T-helper 1 cell (primary cell): ENCODE measurements at regions not wholly inside any gene's neighbourhood (a gene's known extent, or its start where the extent isn't known, plus 50 kb on each side); places are given as distances from the start of the nearest gene placed in this dataset.

Experiments
- DNase-seq, 5 donors: peaks; one replicate each; pipeline ENCODE4 v3.0.0-alpha.2; 2012 to 2020

DNA sequence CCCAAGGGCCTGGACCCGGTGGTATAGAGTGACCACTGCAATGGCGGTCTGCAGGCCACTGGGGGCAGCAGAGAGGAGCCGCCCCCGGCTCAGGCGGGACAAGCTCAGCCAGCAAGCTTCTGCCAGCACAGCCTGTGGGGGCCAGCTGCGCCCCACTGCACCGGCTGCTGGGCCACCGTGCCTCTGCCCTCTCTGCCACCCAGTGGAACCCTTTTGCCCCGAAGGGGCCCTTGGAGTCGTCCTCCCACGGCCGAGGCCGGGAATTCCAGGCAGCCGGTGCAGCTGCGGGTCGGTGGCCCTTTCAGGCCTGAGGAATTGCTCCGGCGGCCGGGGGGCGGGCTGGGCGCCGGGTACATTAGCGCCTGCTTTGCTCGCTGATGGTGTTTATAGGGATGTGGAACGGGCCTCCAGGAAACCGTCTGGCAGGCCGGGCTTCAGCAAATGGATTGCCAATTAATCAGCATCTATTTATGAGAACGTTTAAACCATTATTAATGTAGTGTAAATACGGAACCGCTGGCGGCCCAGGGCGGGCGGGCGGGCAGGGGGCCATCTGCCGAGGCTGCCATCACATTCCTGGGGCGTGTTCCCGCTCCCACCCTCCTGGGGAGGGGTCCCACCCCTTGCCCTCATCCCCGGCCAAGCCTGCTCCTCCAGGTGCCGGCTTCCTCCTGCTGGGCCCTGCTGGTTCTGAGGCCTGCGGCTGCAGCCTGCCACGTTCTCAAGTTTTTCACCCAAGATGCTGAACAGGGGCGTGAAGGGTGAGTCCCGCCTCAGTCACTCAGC is 127.4 kb downstream of the BARX1 start:
- peak in 2 of 5 donors; percentile 13 to 18 for DNase-seq

DNA sequence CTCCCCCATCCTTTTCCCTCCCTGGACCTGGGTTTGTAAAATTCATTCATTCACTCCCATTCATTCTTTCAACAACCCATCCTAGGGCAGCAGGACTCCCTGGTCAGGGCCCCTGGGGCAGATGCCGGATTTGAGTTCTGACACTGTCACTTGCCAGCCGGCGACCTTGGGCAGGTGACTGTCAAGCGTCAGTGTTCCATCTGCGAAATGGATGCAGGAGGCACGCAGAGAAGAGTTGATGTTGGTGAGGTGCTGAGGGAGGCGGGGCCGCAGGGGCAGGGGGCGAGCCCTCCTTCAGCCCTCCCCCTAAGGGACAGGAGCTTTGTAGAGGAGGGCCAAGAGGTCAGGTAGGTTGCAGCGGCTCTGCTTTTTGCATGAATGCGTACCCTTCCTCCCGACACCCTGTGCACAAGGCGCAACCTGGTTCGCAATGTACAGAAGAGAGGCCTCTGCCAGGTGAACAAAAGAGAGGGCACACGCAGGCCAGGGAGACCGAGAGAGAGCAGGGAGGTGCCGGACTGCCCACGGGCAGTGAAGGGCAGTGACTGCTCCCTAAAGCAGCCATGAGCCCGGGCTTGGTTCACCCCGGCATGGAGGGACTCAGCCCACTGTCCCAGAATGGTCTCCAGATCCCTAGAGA is 128.1 kb downstream of the BARX1 start:
- DNase-seq = no peak

DNA sequence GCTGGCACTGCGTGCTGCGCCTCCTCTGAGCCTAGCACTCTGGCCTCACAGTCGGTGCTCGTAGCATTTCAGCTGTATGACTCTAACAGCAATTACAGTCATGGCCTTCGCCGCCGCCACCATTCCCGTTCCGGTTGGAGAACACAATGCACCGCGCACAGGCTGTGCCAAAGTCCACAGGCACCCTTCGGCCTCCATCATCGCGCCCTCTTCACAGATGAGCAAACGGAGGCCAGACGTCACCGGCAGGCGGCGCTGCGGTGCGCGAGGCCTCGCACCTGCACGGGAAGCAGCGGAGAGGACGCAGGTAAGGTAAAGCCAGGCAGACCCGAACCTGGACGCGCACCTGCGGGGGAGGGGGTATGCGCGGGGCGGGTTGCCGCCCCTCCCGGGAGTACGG is 128.9 kb downstream of the BARX1 start:
- DNase-seq = peak in 3 of 5 donors; percentile 20 to 37 (median 34)

DNA sequence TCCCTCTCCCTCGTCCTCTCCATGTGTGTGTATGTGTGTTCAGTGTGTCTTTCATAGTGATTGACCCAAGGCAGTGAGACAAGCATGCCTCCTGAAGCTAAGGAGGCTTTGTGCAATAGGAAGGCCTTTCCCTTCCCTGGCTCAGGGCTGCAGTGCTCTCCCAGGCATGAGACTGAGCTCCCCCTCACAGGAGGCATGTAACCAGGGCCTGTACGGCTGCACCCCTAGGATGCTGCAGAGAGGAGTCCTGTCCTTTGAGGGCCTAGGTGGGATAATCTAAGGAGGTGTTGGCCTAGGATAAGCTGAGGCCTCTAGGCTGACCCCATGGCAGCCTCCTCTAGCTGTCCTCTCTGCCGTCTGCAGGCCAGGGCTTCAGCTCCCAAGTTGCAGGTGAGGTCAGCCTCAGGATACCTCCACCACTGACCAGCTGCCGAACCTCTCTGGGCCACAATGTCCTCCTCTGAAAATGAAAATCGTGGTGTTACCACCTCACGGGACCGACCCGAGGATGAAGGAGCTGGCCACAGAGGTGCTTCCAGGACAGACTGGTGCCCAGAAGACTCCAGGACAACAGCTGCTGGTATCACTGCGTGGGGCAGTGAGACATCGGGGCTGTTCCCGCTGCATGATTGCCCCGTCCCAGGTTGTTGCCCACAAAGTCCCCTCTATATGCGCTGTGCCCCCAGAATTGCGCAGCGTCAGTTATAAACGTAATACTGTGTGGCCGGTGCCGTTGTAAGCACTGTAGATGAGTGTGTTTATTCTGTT is 129.6 kb downstream of the BARX1 start:
- no peak for DNase-seq

DNA sequence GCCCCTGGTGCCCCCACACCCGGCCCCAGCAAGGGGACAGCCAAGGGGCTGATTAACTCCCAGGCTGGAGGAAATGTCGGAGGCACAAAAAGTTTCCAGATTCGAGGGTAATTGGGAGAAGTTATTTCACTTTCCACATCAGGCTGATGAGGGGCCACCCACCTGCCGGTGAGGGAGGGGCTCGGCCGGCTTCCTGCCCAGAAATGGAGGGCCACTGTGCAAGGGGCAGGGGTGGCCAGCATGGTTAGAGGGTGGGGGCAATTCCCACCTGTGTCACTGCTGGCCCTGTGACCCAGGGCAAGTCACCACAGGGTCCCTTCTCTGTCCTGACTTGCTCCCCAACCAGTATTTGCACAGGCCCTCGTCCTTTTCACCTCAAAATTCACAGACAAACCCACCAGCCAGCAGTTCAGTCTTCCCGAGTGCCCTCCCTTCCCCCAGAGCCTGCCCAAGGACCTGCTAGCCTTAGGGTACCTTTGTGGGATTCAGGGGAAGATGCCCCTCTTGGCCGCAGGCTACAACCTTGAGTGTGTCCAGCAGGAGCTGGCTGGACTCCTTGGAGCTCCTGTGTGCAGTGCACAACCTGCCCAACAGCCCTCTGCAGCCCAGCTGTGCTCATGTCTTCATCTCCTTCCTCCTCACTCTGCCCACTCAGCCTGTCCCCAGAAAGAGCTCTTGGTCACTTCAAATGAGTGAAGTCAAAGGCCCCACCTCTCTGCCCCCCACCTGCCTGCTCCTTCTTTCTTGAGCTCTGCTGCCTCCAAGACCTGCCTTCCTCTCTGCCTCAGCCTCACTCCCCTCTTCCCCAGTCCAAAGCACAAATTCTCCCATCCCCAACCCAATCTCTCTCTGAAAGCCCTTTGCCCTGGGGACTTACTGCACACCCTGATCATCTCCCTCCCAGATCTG is 130.5 kb downstream of the BARX1 start:
- no peak for DNase-seq

DNA sequence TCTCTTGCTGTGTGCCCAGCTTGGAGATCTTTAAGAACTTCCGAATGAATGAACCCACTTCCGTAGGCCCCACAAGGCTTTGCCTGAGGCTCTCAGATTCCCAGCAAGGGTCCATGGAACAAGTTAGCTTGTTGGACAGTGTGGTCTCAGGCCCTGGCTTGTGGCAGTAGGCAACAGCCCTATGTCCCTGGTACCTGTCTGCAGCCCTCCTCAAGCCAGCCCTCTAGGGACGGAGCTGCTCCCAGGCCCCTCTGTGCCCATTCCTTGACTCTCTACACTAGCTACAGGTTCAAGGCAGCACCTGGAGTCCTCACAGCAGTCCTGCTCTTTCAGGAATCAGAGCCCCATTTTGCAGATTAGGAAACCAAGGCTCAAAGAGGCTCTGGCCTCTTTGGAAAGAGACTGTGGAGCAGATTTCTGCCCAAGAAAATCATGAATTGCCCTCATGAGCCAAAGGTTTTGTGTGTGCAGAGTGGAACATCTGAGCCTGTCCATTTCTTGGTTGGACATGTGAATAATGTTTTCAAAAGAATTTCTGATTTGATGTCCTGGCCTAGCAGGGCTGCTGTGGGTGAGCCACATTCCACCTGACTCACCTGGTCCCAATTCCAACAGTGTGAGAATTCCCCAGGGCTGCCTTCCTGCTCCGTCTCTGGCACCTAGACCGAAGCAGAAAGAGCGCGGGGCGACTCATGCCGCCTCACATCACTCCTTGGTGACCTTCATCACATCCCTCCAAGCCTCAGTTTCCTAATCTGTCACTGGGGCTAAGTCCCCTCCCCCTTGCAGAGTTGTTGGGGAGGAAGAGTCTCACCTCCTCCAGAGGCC is 131.7 kb downstream of the BARX1 start:
- DNase-seq = no peak

DNA sequence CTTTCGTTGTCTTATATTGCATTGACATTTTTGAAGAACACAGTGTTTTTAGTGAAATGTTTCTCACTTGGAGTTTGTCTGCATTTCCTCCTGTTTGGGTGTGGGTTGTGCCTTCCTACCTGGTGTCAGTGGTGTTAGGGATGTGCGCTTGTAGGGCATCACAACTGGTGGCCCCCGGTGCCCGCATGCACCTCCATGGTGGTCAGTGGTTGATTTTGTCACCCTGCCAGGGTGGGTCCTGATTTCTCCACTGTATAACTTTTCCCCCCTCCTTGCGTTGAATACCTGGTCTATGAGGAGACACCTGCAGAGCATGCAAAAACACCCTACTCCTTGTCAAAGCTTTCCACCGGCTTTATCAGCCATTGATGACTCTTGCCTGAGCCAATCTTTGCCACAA is 132.9 kb downstream of the BARX1 start:
- DNase-seq = no peak

DNA sequence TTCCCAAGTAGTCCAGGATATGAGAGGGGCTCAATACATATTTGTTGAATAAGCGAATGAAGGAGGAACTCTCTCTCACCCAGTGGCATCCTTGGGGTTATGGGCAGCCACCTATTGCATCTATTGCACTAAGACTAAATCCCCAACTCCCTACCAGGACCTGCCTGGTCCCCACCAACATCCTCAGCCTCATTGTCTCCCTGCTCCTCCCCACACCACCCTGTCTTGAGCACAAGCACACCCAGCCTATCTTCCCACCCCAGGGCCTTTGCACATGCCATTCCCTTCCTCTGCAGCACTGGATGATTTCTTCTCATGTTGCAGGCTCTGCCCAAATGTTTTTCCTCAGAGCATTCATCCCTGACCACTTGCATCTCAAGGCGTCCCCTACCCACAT is 133.8 kb downstream of the BARX1 start:
- no peak for DNase-seq

DNA sequence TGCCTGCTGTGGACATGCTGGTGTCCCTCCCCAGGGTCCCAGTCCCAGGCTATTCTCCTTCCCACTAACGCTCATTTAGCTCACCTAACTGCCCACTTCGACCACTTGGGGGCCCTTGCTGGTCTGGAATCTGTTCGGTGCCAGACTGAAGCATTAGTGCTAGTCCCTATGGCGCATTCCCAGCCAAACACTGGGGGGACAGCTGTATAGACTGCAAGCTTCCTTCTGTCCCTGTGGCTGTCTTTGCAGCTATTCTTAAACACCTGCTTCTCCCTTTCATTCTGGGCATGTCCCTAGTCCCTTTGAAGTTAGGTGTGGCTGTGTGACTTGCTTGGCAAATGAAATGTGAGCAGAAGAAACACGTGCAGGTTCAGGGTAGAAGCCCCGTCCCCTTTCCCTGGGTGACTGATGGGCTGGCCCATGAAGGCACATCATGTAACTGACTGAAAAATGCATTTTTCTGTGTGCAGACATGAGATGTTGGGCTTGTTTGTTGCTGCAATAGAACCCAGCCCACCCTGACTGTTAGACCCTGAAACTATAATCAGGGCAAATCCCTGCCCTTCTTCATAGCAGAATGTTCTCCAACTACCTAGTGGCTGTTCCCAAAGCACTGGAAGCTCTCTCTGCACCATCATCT is 134.4 kb downstream of the BARX1 start:
- no peak for DNase-seq

DNA sequence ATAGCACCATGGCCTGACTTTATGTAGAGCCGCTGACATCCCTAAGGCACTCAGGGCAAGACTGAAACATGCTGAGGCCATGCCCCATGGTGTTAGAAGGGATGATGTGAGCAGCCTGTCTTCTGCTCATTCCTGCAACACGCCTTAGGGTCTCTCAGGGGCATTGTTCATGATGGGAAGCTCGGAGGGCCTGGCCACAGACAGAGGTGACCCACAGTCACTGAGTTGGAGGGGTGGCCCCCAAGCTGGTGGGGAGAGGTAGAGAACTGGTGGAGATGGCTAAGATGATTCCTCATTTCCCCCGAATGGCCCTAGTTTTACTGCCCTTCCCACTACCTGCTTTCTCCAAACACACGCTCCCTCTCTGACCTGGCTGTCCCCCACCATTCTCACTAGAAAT is 135.2 kb downstream of the BARX1 start:
- no peak for DNase-seq

DNA sequence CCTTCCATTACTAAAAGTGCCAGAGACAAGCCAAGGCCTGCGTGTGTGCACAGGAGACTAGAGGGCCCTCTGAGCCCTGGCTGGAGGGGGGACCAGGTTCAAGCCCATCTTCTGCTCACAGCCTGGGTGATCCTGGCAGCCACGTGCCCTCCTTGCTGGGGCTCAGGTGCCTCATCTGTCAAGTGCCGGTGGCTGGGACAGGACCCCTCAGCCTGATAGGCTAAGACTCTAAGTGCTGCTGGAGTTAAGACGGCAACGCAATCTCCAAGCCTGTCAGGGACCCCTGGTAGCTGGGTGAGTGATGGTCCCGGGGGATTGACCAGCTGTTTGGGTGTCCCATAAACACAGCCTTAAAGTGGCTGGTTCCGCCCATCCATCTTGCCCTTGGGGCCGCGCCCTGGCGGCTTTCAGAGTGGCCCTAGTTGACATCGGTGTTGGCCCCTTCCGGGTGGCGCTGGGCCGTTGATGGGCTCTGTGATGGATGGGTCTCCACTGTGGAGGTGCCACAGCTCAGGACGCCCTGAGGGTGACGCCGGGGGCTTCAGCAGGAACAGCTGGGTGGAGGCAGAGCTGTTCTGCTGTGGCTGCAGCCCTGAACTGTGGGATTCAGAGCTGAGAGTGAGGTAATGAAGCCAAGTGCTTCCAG is 136.2 kb downstream of the BARX1 start:
- DNase-seq = no peak

DNA sequence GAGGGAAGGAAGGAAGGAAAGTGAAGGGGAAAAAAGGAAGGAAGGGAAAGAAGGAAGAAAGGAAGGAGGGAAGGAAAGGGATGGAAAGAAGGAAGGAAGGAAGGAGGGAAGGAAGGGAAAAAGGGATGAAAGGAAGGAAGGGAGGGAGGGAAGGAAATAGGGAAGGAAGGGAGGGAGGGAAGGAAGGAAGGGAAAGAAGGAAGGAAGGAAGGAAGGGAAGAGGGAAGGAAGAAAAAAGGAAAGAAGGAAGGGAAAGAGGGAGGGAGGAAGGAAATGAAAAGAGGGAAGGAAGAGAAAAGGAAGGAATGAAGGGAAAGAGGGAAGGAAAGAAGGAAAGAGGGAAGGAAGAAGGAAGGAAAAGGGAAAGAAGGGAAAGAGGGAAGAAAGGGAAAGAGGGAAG is 136.9 kb downstream of the BARX1 start:
- DNase-seq = no peak

DNA sequence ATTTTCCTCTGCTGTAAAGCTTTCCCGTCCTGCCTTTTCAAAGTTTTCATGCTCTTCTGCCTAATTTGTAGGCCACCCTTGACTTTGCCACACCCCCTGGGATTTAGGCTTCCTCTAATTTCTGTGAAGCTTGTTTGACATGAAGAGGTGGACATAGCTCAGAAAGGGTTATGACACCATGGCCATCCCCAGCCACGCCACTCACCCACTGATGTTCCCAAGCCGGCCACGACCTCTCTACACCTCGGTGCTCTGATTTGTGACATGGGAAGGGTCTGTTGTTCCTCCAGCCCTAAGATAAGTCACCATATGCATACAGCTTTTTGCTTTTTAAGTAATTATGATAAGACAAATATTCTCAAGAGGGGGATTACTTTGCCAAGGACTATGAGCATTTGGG is 139.5 kb downstream of the BARX1 start:
- no peak for DNase-seq

DNA sequence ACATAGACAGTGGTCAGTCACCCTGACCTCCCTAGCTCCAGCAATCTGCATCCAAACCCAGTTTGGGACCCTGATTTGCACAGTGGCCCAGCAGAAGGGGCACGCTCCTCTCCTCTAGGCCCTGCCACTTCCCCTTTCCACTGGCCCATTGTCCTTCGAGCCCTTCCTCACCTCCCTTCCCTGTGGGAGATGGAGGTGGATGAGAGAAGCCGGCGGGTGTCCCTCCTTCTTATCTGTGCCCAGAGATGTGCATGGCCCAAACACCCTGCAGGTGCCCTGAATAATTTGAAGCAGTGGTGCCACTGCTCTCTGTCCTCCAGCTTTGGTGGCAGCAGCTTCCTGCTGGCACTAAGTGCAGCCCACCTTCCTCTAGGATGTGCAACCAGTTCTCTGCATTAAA is 140.0 kb downstream of the BARX1 start:
- DNase-seq = no peak

DNA sequence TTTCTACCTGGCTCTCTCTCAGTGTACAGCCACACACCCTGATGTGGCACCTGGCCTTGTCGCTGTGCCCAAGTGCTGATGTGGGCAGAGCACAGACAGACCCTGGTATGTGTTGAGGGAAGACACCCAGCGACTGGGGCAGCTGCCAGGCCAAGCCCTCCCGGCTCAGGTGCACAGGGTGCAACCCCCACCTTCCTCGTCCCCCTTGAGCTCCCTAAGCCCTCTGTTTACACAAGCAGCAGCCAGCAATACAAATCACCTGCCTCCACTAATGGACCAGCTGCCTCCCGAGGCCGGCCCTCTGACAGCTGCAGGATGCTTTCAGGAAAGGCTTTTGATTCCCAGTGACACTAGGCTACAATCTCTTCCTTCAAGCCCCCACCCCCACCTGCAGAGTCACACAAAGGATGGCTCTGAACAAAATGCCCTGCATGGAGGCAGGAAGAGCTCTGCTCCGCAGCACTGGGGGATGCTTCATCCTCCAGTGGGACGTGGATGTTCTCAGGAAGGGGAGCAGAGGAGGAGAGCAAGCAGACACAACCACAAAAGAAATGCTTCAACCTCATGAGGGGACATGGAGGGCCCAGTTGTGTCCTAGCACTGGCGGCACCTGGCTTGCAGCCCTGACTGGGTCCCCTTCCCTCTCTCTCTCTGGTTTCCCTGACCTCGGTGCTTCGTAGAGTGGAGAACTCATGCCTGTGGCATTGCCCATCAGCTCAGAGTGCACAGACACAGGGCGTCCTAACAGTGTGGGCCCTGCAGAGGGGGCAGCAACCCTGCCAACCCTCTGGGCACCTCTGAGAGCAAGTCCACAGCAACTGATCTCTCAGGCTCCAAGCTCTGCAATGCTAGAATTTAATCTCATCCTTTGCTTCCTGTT is 140.8 kb downstream of the BARX1 start:
- DNase-seq = no peak

DNA sequence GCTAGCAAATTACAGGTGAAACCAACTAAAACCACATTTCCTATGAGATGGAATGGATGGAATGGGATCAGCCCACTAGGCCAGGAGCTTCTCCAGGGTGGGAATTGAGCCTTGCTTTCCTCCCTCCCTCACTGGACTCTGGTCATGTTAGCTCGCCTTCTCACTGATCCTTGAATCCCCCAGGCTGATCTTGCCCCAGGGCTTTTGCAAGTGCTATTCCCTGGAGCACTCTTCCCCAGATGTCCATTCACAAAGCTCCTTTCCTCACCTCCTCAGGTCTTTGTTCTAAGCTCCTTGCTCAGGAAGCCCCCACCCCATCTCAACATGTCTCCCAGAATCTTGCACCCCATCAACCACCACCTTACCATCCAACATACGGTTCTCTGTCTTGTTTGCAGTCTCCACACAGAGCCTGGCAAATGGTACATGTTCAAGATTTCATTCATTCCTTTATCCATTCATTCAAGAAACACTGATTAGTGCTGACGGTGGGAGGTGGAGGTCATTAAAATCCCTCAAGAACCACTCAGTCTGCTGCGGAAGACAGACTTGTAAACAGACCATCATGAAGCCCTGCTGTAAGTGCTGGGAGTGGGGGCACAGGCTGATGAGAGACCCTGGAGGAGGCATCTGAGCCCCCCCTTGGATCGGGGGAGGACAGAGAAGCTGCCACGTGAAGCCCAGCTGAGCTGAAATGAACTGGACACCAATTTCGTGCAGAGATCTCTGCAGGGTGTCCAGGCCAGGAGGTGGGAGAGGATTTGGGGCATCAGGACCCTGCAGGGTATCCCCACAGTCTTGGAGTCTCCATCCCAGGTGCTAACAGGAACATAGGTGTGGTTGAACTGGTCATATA is 141.7 kb downstream of the BARX1 start:
- DNase-seq = no peak

DNA sequence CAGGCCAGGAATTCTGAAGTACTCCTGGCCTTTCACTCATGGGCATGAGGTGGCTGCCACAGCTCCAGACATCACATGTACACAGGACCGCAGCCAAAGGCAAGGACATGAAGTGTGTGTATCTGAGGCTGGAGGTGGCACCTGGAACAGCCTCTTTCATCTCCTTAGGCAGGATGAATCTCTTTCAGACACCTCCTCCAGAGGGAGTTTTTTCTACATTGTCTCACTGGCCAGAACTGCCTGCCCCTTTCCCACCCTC is 142.8 kb downstream of the BARX1 start:
- no peak for DNase-seq

DNA sequence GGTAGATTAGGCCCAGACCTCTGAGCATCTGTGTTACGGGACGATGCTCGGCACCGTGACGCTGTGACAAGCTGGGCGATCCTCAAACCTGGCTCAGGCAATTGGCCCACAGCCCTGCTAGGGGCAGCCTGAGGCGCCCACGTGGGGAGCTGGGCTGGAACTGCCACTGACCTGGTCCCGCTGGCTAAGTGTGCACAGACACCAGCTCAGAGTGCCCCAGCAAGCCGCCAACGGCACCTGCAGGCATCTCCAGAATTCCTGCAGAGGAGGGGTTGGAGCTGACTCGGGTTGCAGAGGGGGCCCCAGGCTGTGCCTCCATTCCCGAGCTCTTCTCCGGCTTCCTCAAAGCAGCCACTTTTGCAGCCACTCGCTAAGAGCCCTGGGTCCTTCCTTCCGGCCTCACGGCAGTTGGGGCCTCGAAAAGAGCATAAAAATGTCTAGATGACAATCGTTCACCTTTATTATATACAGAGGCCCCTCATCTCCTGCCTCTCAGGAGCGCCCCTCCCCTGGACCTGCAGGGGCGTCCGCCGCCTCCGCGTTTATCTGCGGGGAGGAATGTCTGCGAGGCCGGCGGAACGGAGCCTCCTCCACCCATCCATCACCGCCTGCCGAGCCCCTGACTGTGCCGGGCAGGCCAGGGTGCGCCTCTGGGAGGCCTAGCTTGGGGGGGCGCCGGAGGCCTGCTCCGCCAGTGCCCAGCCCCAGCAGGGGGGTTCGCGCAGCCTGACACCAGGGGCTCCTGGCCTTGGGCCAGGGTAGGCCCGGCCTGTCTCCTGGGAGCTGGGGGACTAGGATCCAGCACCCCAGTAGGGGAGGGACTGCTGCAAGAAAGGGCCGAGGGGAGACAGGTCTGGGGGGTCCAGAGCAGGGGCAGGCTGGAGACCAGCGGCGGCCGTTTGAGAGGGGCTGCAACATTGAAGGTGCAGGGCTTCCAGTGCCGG is 144.9 kb downstream of the BARX1 start:
- DNase-seq = no peak
